ENCODE measurements at regions not wholly inside any gene's neighbourhood (a gene's known extent, or its start where the extent isn't known, plus 50 kb on each side); places are given as distances from the start of the nearest gene placed in this dataset.

GRCh38 chr9:104009826-104010225, 84.3 kb upstream of the SMC2 start:
- H3K27me3 ChIP-seq (ENCODE audit: control insufficient read depth, insufficient read depth, low read length) = no peaks in the 10 kb centered on the region
- CTCF ChIA-PET = no interaction called here

GRCh38 chr9:104022083-104022482, 72.0 kb upstream of the SMC2 start:
- no peaks in the 10 kb centered on the region for H3K36me3 ChIP-seq (ENCODE audit: control insufficient read depth, insufficient read depth, low read length)
- no peak for TF ChIP-seq CTCF (IDR thresholded peaks at IDR 0.05; ENCODE audit: insufficient read depth, low read depth, low read length)
- POLR2A ChIA-PET = no interaction called here

More at GRCh38 chr9:104009826-104010225, 84.3 kb upstream of the SMC2 start:
- DNase-seq (ENCODE audit: low read depth) = no peak
- POLR2A ChIA-PET = no interaction called here
- no peak for TF ChIP-seq CTCF (IDR thresholded peaks at IDR 0.05; ENCODE audit: insufficient read depth, low read depth, low read length)
- no peaks in the 10 kb centered on the region for H3K36me3 ChIP-seq (ENCODE audit: control insufficient read depth, insufficient read depth, low read length)
- no peak overlapping the region for H3K4me3 ChIP-seq (ENCODE audit: low read depth, low read length)

GRCh38 chr9:104025104-104025503, 69.0 kb upstream of the SMC2 start:
- Histone ChIP-seq H3K4me3 (ENCODE audit: low read depth, low read length) (no peak overlapping the region), H3K36me3 (ENCODE audit: control insufficient read depth, insufficient read depth, low read length) (no peaks in the 10 kb centered on the region), H3K27me3 (ENCODE audit: control insufficient read depth, insufficient read depth, low read length) (no peaks in the 10 kb centered on the region)
- ChIA-PET CTCF (no interaction called here), POLR2A (no interaction called here)
- TF ChIP-seq CTCF (IDR thresholded peaks at IDR 0.05; ENCODE audit: insufficient read depth, low read depth, low read length) = no peak
- DNase-seq (ENCODE audit: low read depth) = no peak

More at GRCh38 chr9:104022083-104022482, 72.0 kb upstream of the SMC2 start:
- Histone ChIP-seq H3K27me3 (ENCODE audit: control insufficient read depth, insufficient read depth, low read length) (no peaks in the 10 kb centered on the region), H3K4me3 (ENCODE audit: low read depth, low read length) (no peak overlapping the region)
- no peak for DNase-seq (ENCODE audit: low read depth)
- CTCF ChIA-PET = no interaction called here

GRCh38 chr9:104025945-104026344, 68.2 kb upstream of the SMC2 start:
- CTCF ChIA-PET = interaction anchor here (1.0 kb wide), 1 partner anchor 360 kb away, joined by 9 read pairs; no protein-coding TSS in a partner anchor
- 0 out of 2 replicates have a peak, but pooled peaks have one; percentile 13 for TF ChIP-seq CTCF (IDR thresholded peaks at IDR 0.05; ENCODE audit: insufficient read depth, low read depth, low read length)
- POLR2A ChIA-PET = no interaction called here
- DNase-seq (ENCODE audit: low read depth) = peak; percentile 0
- no peaks in the 10 kb centered on the region for H3K36me3 ChIP-seq (ENCODE audit: control insufficient read depth, insufficient read depth, low read length)
- H3K27me3 ChIP-seq (ENCODE audit: control insufficient read depth, insufficient read depth, low read length) = no peaks in the 10 kb centered on the region
- H3K4me3 ChIP-seq (ENCODE audit: low read depth, low read length) = no peak overlapping the region

GRCh38 chr9:104027295-104027694, 66.8 kb upstream of the SMC2 start:
- H3K4me3 ChIP-seq (ENCODE audit: low read depth, low read length) = no peak overlapping the region
- DNase-seq (ENCODE audit: low read depth) = no peak
- H3K36me3 ChIP-seq (ENCODE audit: control insufficient read depth, insufficient read depth, low read length) = no peaks in the 10 kb centered on the region
- ChIA-PET POLR2A (no interaction called here), CTCF (interaction anchor here (0.8 to 3.7 kb wide), 6 partner anchors 67 to 721 kb away, joined by 3 to 27 read pairs (median 3); partner anchors contain the start of gene SMC2)
- no peaks in the 10 kb centered on the region for H3K27me3 ChIP-seq (ENCODE audit: control insufficient read depth, insufficient read depth, low read length)
- no peak for TF ChIP-seq CTCF (IDR thresholded peaks at IDR 0.05; ENCODE audit: insufficient read depth, low read depth, low read length)
